ENCODE measurements at regions not wholly inside any gene's neighbourhood (a gene's known extent, or its start where the extent isn't known, plus 50 kb on each side); places are given as distances from the start of the nearest gene placed in this dataset.

DNA sequence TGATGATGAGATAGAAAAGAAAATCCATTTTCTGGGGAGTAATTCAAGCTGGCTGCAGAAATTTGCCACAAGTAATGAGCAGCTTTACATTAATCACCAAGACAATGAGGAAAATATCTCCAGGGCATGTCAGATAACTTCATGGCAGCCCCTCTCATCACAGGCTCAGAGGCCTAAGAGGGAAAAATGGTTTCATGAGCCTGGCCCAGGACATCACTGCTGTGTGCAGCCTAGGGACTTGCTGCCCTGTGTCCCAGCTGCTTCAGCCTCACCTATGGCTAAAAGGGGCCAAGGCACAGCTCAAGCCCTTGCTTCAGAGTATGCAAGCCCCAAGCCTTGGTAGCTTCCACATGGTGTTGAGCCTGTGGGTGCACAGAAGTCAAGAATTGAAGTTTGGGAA is 161.7 kb downstream of the OPA1 start:
- DNase-seq (ENCODE audit: extremely low read depth, low read depth) = no peak

DNA sequence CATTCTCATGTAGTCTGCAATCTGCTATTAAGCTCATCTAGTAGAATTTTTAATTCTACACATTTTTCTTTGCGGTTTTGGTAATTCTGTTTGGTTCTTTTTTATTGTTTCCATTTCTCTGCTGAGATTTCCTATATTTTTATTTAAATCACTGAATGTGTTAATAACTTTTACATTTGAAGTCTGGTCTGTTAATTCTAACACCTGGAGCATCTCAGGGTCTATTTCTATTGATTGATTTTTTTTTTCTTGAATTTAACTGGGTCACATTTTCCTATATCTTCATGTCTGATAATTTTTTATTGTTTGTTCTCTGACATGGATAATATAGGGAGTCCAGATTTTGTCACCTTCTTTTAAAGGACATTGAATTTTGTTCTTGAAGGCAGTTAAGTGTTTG is 163.5 kb downstream of the OPA1 start:
- DNase-seq (ENCODE audit: extremely low read depth, low read depth) = no peak

DNA sequence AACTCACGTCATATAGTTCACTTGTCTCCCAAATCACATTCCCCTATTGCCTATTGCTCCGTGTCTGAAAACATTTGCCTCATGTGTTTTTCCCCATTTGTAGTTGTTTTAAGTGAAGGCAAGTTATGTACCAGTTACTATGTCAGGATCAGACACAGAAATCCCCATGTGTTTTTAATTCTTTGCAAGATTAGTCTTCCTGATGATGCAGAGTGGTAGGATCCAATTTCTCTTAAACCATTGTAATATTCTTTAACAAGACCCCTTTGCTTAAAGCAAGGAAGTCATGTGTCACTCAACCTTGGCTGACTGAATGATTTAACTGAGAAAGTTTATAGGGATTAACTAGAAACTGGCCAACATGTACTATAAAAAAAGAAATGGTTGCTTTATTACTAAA is 164.4 kb downstream of the OPA1 start:
- DNase-seq (ENCODE audit: extremely low read depth, low read depth) = no peak

DNA sequence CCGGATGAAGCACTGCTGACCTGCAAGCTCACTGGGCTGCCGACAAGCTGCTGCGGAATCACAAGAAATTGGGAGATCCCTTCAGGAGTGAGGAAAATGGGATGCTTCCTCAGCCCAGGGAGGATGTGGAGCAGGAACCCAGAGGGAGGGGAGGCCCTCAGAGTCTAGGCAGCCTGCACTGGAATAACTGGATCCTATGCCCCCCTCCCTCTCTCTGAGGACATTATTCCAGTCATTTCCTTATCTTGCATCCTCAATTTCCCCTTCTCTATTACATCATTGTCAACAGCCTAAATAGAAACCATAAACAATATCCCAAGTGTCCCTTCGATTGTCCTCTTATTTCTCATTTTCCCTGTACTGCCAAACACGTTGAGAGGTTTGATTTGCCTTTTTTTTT is 169.0 kb downstream of the OPA1 start:
- DNase-seq (ENCODE audit: extremely low read depth, low read depth) = no peak

DNA sequence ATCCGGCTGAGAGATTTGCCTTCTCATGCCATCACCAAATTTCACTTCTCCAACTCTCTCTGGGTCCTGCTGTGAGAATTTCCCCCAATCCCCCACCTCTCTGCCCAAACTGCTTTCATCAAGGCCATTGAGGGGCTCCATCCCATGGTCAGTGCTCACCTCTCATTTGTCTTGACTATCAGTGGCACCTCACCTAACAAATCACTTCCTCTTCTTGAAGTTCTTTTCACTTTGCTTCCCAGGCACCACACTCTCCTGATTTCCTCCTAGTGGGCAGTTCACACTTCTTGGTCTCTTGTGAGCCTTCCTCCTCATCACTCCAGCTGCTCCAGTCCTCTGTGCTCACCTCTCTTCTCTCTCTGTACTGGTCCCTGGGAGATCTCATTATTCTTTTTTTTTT is 169.6 kb downstream of the OPA1 start:
- no peak for DNase-seq (ENCODE audit: extremely low read depth, low read depth)

DNA sequence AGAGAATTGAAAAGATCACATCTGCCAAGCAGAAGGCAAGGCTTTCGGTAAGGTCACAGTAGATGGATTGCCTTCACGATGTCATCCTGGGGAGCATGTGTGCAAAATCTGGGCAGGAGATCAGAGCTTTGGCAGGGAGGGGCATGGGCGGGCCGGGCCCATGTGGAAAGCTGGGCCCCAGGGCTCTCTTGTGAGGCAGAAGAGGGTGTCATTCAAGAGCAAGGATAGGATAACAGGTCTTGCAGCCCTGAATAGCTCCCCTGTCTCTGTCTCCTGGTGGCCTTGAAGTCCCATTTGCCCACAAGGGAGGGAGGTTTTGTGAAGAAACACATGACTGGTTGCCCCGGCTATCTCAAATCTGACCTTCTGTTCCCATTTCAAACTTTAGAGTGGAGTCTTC is 172.0 kb downstream of the OPA1 start:
- DNase-seq (ENCODE audit: extremely low read depth, low read depth) = no peak

DNA sequence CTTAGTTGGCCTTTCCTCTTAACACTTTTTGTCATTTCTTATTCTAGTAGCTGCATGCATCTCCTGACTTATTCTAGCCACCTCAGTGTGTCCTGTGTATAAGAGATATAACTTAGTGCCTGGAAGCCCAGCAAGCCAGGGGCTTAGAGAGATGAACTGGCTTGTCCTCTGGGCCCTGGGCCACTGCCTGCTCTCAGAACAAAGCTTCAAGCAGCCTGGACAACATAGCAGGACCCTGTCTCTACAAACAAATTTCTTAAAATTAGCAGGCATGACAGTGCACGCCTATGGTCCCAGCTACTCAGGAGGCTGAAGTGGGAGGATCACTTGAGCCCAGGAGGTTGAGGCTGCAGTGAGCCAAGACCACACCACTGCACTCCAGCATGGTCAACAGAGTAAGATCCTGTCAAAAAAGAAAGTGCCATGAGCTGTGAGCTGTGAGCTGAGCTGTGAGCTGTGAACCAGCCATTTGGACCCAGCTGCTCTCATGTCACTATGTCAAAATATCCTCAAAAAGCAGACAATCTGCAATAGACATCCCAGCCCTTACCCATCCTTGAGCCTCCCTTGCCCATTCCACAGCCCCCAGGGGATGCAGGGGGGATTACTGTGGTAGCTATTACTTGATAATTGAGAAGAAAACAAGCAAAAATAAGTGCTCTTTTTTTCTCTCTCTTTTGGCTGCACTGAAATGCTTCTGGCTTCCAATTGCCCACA is 174.5 kb downstream of the OPA1 start:
- DNase-seq (ENCODE audit: extremely low read depth, low read depth) = no peak

DNA sequence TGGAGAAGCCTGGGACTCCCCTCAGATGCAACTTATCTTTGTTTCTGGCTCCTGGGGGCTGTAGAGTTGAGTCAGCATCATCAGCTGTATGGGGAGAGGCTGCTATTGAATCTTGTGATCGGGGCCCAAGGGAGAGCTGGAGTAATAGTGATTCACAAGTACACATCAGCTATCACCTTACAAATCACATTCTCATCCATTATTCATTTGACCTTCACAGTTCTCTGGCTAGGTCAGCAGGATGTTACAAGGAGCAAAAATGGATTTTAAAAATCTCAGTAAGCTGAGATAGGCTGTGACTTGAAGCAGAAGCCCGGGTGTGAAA is 175.0 kb downstream of the OPA1 start:
- no peak for DNase-seq (ENCODE audit: extremely low read depth, low read depth)

DNA sequence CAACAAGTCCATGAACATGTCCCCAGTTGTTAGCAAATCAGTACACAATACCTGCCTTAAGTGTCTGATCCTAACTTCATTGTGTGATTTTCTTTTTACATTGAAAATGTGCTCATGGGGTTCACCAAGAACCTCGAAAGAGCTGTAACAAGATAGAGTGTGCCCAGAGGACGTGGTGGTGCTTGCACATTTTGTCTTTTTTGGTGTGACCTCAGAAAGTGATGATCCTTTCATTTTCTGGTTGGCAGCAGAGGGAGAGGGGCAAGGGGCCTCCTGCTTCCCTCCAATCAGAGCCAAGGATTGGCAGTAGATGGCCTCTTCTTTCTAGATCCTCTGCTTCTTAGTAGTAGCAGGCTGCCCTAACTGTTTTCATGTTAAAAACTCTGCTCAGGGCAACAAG is 176.4 kb downstream of the OPA1 start:
- DNase-seq (ENCODE audit: extremely low read depth, low read depth) = no peak

DNA sequence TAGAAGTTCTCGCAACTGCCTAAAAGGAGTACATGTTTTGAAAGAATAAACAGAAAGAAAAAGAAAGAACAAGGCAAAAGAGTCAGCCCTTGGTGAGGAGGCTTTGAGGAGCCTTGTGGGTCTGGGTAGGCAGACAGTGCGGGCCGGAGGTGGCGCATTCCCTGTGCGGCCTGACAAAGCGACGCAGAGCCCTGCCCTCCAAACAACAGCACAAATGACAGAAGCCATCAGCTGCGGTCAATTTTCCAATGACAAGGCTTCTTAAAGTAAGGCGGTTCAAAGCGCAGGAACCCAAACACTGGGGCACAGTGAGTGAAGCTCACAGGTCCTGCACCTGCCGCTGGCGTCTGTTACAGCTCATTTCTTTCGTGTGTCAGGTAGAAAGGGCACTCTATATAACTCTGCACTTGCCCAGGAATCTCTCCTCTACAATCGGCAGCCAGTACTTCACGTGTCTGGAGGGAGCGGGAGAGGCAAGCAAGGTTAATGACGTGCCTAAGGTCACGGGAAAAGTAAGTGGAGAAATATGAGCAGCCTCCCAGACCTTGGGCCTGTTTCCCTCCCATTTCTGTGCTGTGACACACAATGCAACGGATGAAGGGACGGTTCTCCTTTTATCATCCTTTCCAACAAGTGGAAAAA is 178.1 kb downstream of the OPA1 start:
- no peak for DNase-seq (ENCODE audit: extremely low read depth, low read depth)

DNA sequence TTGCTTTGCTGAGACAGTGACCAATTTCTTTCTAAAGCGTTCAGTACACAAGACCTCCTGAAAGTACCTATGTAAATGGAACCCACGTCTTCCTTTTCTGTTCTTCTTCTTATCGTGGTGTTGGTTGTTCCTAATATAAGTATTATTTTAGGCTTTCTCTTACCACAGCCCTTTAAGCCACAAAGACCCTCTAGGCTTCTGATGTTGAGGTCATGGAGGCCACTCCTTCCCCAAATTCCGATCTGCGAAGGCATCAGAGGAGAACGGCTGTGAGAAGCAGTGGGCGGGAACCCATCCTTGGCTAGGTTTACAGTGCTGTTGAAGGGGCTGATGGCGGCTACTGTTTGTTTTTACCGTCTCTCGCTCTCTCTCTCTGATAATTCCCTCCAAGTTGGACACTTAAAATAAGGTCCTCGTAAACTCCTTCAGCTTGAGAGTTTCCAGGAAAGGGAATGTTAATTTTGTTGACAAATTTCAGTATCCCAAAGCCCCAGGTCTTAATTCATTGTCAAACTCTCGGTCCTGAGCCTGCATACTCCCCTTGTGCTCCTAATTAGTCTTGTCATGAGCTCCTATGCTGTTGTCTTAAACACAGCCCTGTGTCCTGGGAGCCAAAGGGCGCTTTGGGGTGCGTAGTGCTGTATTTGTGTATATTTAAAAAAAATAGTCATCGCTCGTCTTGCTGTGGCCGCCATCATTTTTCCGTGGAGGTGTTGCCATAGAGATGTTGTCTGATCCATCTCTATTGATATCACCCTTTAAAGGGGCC is 178.8 kb downstream of the OPA1 start:
- DNase-seq (ENCODE audit: extremely low read depth, low read depth) = no peak

DNA sequence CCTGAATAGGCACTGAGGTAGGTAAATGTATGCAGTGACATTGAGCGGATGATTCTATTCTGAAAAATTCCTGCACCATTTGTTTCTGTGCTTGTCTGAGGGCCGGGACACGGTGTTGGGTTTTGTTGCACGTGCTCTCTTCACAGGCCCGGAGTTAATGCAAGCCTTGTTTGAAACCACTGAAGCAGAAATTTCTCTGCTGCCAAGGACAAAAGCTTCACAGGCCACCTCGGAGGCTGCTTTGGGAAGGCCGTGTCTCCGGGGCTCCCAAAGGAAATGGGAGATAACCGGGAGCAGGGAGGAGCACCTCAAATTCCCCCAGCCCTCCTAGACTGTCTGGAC is 179.4 kb downstream of the OPA1 start:
- no peak for DNase-seq (ENCODE audit: extremely low read depth, low read depth)

DNA sequence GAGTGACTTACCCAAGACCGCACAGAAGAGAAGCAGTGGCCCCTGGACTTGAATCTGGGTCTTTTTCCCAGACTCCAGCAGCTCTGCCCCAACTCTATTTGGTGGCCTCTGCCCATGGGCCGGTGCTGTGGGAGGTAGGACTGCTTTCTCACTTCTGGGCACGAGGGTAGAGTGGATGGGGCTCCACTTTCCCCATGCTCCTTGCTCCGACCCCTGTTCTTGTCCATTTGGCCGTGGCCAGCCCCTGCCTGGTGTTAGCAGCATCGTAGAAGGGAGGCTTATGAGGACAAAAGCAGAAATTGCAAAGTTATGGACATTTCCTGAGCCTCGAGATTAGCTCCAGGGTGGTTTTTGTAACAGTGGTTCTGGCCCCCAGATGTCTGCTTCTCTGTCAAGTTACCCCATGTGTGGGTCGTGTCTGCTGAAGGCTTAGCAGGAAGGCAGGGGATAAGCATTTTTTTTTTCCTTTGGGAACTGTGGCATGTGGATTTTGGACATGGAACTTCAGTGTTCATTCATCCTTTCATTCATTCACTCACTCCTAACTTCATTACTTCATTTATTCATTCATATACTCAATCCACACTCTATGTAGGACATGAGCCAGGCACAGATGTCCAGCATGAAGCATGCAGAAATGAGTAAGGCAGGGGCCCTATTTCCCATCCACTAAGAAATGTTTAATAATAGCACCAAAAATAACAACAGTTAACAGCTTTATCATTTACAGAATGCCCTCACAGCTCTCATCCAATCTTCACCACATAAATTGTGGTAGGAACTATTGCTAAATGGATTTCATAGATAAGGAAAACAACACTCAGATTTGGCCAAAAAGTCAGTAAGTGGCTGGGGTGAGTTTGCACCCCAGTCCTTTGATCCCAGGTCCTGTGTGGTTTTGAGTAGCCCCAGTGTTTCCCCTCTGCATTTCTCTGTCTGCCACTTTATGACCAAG is 180.5 kb downstream of the OPA1 start:
- DNase-seq (ENCODE audit: extremely low read depth, low read depth) = no peak

DNA sequence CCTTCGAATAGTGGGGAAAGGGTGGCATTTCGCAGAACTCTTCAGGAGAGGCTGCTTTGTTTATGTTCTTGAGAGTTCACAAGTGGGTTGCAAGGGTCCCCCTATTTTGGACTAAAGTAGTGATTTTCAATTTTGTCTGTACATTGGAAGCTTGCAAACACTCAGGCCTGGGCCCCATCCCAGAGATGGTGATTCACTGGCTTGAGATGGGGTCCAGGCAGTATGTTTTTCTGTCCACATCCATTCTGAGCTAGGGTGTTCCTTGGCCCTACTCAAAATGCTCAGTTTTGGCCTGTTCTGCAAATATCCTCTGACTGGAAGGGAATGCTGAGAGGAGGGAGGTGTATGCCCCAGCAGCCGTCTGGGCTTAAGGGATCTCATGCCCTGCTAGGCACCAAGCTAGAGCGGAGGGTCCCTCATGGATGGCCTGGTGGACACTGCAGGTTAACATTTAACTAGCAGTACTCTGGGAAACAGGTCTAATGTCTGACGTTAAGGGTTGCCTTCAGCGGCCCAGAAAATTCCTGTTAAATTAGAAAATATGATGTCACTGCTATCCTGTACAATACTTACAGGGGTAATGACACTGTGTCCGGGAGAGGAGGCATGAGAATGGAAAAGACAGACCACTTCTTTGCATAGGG is 181.4 kb downstream of the OPA1 start:
- DNase-seq (ENCODE audit: extremely low read depth, low read depth) = no peak

DNA sequence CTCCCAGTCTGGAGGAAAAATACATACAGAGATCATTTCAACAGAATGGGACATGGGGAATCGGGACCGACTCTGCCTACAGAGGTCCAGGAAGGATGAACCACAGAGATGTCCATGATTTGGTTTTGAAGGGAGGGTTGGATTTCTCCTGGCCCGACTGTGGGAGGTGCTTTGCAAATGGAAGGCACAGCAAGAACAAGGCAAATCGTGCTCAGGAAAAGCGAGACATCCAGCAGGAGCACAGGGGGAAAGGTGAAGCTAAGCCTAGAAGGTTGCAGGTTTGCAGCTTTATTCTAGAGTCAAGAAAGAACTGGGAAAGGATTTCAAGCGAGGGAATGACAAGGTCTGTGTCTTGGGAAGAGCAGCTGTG is 181.9 kb downstream of the OPA1 start:
- no peak for DNase-seq (ENCODE audit: extremely low read depth, low read depth)

DNA sequence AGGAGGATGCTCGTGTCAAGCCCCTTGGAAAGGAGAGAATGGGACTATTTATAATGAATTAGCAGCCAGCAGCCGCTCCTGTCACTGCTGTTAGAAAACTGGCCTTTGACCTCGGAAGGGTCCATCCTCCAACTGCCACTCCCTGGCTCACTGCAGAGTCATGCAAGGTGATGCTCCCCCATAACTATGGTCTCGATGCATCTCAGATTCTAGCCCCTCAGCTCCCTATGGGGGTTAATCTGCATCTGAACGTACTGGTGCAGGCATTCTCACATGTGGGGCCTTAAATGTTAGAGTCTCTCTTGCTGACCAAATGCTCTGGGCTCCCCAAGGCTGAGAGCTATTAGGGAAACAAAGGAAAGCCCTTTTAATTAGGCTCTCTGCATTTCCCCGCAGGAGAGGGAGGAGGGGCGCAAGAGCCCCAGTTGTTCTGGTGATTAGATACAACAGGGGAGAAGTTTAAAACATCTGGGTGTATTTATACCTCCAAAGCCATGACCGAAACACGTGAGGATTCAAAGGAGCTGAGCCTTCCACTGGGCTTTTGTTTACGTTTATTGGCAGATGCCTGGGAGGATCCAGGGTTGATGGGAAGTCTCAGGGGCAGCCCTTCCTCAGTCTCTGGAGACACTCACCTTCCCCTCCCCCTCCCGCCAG is 182.5 kb downstream of the OPA1 start:
- no peak for DNase-seq (ENCODE audit: extremely low read depth, low read depth)

DNA sequence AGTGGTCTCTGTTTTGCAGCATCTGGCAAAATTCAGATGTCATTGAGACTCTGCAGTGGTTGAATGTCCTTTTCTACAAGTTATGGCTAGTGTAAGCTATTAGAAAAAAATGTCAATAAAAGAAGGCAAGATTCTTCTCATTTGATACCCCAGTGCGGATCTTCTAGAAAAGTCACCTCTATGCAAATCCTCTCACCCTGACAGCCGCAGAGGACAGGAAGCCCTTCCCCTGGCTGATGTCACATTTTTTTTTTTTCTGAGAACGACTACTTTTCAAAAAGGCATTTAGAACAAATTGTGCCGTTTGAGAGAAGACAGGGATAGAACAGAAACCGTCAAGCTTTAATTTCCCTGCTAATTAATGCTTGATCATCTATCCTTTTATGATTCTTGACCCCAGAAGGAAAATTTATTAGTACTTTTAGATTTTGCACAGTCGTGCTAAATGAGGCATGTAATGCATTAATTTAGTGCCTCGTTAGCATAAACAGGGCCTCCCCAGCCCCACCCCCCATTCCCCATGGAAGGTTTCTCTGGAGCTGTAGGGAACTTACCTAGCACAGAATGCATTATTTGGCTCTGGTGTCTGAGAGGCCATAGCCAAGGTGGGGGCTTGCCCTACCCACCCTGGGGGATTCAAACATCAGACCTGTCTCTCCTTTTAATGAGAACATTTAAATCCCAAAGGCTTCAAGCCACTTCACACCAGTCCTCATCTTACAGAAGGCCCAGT is 183.8 kb downstream of the OPA1 start:
- DNase-seq (ENCODE audit: extremely low read depth, low read depth) = no peak

DNA sequence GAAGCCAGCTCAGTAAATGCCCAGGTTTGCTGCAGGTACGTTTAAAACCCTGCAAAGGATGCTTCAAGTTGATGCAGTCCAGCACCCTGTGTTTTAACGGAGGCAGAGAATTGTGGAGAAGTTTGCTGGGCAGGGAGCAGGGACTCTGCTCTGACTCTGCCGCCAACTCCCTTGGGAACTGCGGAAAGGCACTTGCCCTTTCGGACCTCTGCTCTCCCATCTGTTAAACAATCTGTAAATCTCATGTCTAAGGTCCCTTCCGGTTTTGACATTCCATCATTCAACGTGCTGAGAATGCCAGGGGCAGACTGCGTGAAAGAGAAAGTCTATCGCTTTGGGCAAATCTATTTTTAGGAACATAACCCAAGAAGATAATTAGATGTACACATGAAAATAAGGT is 184.5 kb downstream of the OPA1 start:
- DNase-seq (ENCODE audit: extremely low read depth, low read depth) = no peak

DNA sequence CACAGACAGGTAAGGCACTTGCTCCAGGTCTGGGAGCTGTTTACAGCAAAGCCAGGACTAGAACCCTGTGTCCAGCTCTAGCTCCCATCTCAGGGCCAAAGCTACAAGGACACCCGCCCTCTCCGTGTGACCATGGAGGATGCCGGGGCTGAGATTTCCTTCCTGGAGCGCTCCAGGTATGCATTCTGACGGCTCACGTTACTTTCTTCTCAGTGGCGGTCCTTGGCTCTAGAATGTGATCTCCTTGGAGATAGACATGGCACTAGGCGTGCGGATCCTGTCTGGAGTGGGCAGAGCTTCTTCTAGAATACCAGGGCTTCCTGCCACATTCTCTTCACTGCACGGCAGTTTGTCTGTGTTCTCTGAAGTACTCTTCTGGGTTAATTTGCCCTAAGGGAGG is 185.7 kb downstream of the OPA1 start:
- DNase-seq (ENCODE audit: extremely low read depth, low read depth) = no peak

DNA sequence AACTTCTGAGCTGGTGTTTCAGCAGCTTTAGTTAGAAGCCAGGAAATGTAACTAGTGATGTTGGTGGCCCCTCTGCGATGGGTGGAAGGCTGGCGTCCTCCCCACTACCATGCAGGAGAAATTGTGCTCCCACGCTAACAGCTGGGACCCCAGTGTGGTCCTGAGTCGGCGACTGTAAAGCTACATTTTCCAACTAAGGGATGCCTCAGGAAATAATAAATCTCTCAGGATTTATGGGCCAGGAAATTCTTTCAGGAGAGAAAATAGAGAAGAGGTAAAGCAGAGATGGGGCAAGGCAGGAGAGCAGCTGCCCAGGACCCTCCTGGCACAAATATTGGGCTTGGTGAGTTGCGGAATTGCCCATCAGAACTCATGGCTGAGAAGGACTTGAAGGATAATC is 186.9 kb downstream of the OPA1 start:
- DNase-seq (ENCODE audit: extremely low read depth, low read depth) = no peak
